GM19328 (cell line): ENCODE measurements at regions not wholly inside any gene's neighbourhood (a gene's known extent, or its start where the extent isn't known, plus 50 kb on each side); places are given as distances from the start of the nearest gene placed in this dataset.
"Not testable (repeated sequence)": the region's sequence is repeated elsewhere in the genome, so short reads cannot be mapped to it uniquely, and the experiment has no call there.

Source experiments
- ATAC-seq: cut with Tn5 transposase; IDR thresholded peaks from one replicate; pipeline ENCODE4 v1.9.1; 2021; ENCODE audit warnings: mild to moderate bottlenecking, moderate library complexity; ENCODE audit not compliant: unreplicated experiment

- ATAC-seq: no peak
Observed at GRCh38 chr10:2387672-2388071, 650.3 kb upstream of the ADARB2 start.

GRCh38 chr10:2387261-2387660 is 649.9 kb upstream of the ADARB2 start:
- ATAC-seq: no peak

GRCh38 chr10:2380218-2380617 is 642.9 kb upstream of the ADARB2 start:
- no peak for ATAC-seq

GRCh38 chr10:2367083-2367482 is 629.8 kb upstream of the ADARB2 start:
- no peak for ATAC-seq

- ATAC-seq: no peak
Observed at GRCh38 chr10:2366264-2366931, 629.1 kb upstream of the ADARB2 start.

GRCh38 chr10:2362331-2362730 is 625.0 kb upstream of the ADARB2 start:
- ATAC-seq: no peak

- no peak for ATAC-seq
Observed at GRCh38 chr10:2358586-2358985, 621.3 kb upstream of the ADARB2 start.

GRCh38 chr10:2356670-2357069 is 619.3 kb upstream of the ADARB2 start:
- ATAC-seq: no peak

GRCh38 chr10:2351566-2351965 is 614.2 kb upstream of the ADARB2 start:
- no peak for ATAC-seq

- ATAC-seq: no peak
Observed at GRCh38 chr10:2342206-2342605, 604.9 kb upstream of the ADARB2 start.

- ATAC-seq: no peak
Observed at GRCh38 chr10:2340831-2341647, 603.7 kb upstream of the ADARB2 start.

- no peak for ATAC-seq
Observed at GRCh38 chr10:2335626-2336025, 598.3 kb upstream of the ADARB2 start.

GRCh38 chr10:2334575-2334974 is 597.2 kb upstream of the ADARB2 start:
- no peak for ATAC-seq

- no peak for ATAC-seq
Observed at GRCh38 chr10:2329082-2329481, 591.8 kb upstream of the ADARB2 start.

GRCh38 chr10:2326411-2326810 is 589.1 kb upstream of the ADARB2 start:
- ATAC-seq: no peak

- not testable (repeated sequence) for ATAC-seq
Observed at GRCh38 chr10:2315045-2315485, 577.7 kb upstream of the ADARB2 start.

GRCh38 chr10:2306081-2306480 is 568.8 kb upstream of the ADARB2 start:
- ATAC-seq: no peak

GRCh38 chr10:2303169-2303568 is 565.8 kb upstream of the ADARB2 start:
- ATAC-seq: no peak

GRCh38 chr10:2301227-2301626 is 563.9 kb upstream of the ADARB2 start:
- no peak for ATAC-seq

- ATAC-seq: no peak
Observed at GRCh38 chr10:2300231-2300630, 562.9 kb upstream of the ADARB2 start.

GRCh38 chr10:2296179-2296891 is 559.0 kb upstream of the ADARB2 start:
- no peak for ATAC-seq

GRCh38 chr10:2294739-2295138 is 557.4 kb upstream of the ADARB2 start:
- no peak for ATAC-seq
